Calu3 (cell line): ENCODE measurements at regions not wholly inside any gene's neighbourhood (a gene's known extent, or its start where the extent isn't known, plus 50 kb on each side); places are given as distances from the start of the nearest gene placed in this dataset.
"Not testable (repeated sequence)": the region's sequence is repeated elsewhere in the genome, so short reads cannot be mapped to it uniquely, and the experiment has no call there.

Source experiments
- BruUV-seq: library from RNA; stranded (reverse); fragments of 400-500 nt; replicated peaks from 2 replicates; lab custom pipeline; 2021; lab: Mats Ljungman, UMichigan
- CTCF ChIA-PET: fragments of 300-600 bp; sonication (Branson Sonifier 250); formaldehyde crosslinking; loops from one replicate; lab custom pipeline; 2022; ENCODE audit warnings: antibody characterized with exemption; lab: Charles Lee
- DNase-seq: peaks from one replicate; pipeline ENCODE4 v3.0.0; 2022
- H3K27ac Mint-ChIP-seq: one replicate; pipeline ENCODE4 v1.8.0; 2022; ENCODE audit warnings: mixed read lengths; ENCODE audit not compliant: unreplicated experiment
- H3K27me3 Mint-ChIP-seq: one replicate; pipeline ENCODE4 v1.8.0; 2022; ENCODE audit warnings: mixed read lengths; ENCODE audit not compliant: unreplicated experiment
- H3K36me3 Mint-ChIP-seq: one replicate; pipeline ENCODE4 v1.8.0; 2022; ENCODE audit warnings: mild to moderate bottlenecking, moderate library complexity, mixed read lengths; ENCODE audit not compliant: insufficient read depth, unreplicated experiment
- H3K4me1 Mint-ChIP-seq: one replicate; pipeline ENCODE4 v1.8.0; 2022; ENCODE audit warnings: mild to moderate bottlenecking, low read depth, mixed read lengths; ENCODE audit not compliant: unreplicated experiment
- H3K4me3 Mint-ChIP-seq: one replicate; pipeline ENCODE4 v1.8.0; 2022; ENCODE audit warnings: mild to moderate bottlenecking, low read depth, moderate library complexity, mixed read lengths; ENCODE audit not compliant: unreplicated experiment
- H3K9me3 Mint-ChIP-seq: one replicate; pipeline ENCODE4 v1.8.0; 2022; ENCODE audit warnings: low read depth, mixed read lengths; ENCODE audit not compliant: unreplicated experiment
- CTCF ChIP-seq: fragments of 200-600 bp; IDR thresholded peaks from one replicate; pipeline ENCODE4 v1.8.0; 2022; ENCODE audit warnings: antibody characterized with exemption; ENCODE audit not compliant: unreplicated experiment
- intact Hi-C: fragments of 100-400 bp; cut with micrococcal nuclease; formaldehyde crosslinking; loops from one replicate; pipeline ENCODE4 v1.10.0; 2022; ENCODE audit not compliant: unreplicated experiment

- CTCF ChIA-PET, result no interaction called here
- Mint-ChIP-seq H3K4me1 (no peaks in the 10 kb centered on the region), H3K36me3 (no peaks in the 10 kb centered on the region), H3K27ac (no peak overlapping the region), H3K9me3 (peaks cover 12% of the 10 kb centered on the region), H3K4me3 (no peak overlapping the region), H3K27me3 (no peaks in the 10 kb centered on the region)
- intact Hi-C loops, result loop anchor here (10.0 kb wide), 1 partner anchor 57 kb away; no protein-coding TSS in a partner anchor
- TF ChIP-seq CTCF, result no peak
- BruUV-seq, result no TSS peak
- DNase-seq, result no peak
These were observed 1637.5 kb upstream of the GOT2 start for GRCh38 chr16:60371591-60371990.

DNA sequence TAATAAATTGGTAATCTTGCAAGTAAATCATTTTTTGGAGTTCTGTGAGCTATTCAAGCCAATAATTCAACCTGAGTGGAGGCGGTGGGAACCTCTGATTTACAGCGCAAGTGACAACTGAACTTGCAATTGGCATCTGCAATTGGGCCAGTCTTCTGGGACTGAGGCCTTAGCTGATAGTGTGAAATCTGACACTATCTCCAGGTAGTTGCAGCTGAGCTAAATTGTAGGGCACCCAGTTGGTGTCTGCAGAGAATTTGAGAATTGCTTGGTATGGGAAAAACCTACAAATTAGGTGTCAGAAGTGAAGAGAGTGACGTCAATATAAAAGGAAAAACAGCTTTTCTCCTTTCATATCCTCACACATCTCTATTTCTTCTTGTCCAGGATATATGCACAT is 1633.6 kb upstream of the GOT2 start:
- no peaks in the 10 kb centered on the region for H3K27me3 Mint-ChIP-seq
- CTCF ChIA-PET, result no interaction called here
- H3K36me3 Mint-ChIP-seq, result no peaks in the 10 kb centered on the region
- no peaks in the 10 kb centered on the region for H3K4me1 Mint-ChIP-seq
- no peak overlapping the region for H3K4me3 Mint-ChIP-seq
- H3K9me3 Mint-ChIP-seq, result peaks cover 6% of the 10 kb centered on the region
- no peak for DNase-seq
- no peak for TF ChIP-seq CTCF
- H3K27ac Mint-ChIP-seq, result no peak overlapping the region
- intact Hi-C loops, result no loop called here
- no TSS peak for BruUV-seq

GRCh38 chr16:60363566-60363965 is 1629.5 kb upstream of the GOT2 start:
- Mint-ChIP-seq H3K27ac (no peak overlapping the region), H3K27me3 (no peaks in the 10 kb centered on the region), H3K36me3 (no peaks in the 10 kb centered on the region), H3K4me1 (no peaks in the 10 kb centered on the region), H3K4me3 (no peak overlapping the region), H3K9me3 (peaks cover 9% of the 10 kb centered on the region)
- intact Hi-C loops, result no loop called here
- no peak for TF ChIP-seq CTCF
- no peak for DNase-seq
- no TSS peak for BruUV-seq
- CTCF ChIA-PET, result no interaction called here

- H3K27me3 Mint-ChIP-seq, H3K27ac Mint-ChIP-seq, H3K4me1 Mint-ChIP-seq, H3K36me3 Mint-ChIP-seq, DNase-seq, intact Hi-C loops, CTCF ChIA-PET, BruUV-seq, H3K4me3 Mint-ChIP-seq: not testable (repeated sequence)
- peaks cover 14% of the 10 kb centered on the region for H3K9me3 Mint-ChIP-seq
These were observed 1625.8 kb upstream of the GOT2 start for GRCh38 chr16:60359866-60360265.

DNA sequence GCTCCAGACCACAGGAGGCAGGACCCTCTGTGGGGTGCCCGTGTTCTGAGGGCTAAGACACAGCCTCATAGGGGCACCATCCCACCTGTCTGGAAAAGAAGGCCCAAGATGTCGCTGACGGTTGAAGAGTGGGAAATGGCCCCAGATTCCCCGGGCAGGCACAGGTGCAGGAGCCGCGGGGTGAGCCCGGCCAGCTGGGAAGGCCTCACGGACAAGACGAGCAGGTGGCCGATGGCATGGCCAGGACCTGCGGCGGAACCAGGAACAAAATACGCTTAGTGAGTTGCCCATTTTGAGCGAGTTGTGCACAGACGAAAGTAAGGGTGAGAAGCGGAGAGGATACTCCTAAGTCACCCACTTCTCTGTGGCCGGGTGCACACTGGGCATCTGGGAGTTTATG is 1625.3 kb upstream of the GOT2 start:
- H3K27me3 Mint-ChIP-seq, H3K4me1 Mint-ChIP-seq, H3K36me3 Mint-ChIP-seq, DNase-seq, CTCF ChIA-PET, H3K4me3 Mint-ChIP-seq, BruUV-seq, intact Hi-C loops, H3K27ac Mint-ChIP-seq: not testable (repeated sequence)
- H3K9me3 Mint-ChIP-seq, result peaks cover 14% of the 10 kb centered on the region

DNA sequence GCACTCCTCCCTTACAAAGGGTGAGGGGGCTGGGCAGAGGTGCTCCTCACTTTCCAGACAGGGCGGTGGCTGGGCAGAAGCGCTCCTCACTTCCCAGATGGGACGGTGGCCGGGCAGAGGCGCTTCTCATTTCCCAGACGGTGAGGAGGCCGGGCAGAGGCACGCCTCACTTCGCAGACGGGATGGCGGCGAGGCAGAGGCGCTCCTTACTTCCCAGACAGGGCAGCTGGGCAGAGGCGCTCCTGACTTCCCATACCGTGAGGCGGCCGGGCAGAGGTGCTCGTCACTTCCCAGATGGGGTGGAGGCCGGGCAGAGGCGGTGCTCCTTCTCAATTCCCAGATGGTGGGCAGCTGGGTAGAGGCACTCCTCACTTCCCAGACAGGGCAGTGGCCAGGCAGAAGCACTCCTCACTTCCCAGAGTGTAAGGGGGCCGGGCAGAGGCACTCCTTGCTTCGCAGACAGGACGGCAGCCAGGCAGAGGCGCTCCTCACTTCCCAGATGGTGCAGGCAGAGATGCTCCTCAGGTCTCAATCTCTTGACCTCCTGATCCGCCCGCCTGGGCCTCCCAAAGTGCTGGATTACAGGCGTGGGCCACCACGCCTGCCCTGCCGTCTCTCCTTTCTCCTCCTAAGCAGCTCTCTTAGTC is 1623.9 kb upstream of the GOT2 start:
- not testable (repeated sequence) for H3K27me3 Mint-ChIP-seq

More for the DNA sequence above, 1623.9 kb upstream of the GOT2 start:
- DNase-seq, H3K27ac Mint-ChIP-seq, BruUV-seq, H3K36me3 Mint-ChIP-seq, H3K4me3 Mint-ChIP-seq, H3K4me1 Mint-ChIP-seq, CTCF ChIA-PET, intact Hi-C loops: not testable (repeated sequence)
- H3K9me3 Mint-ChIP-seq, result peaks cover 14% of the 10 kb centered on the region
